Vagina (tissue), 2 donors: ENCODE measurements at regions not wholly inside any gene's neighbourhood (a gene's known extent, or its start where the extent isn't known, plus 50 kb on each side); places are given as distances from the start of the nearest gene placed in this dataset.

Experiments used
- CTCF ChIP-seq, 3 experiments: fragments of 450-650 bp in 2 of 3; fragments of 200-600 bp in 1 of 3; sonication (generic) in 1 of 3; IDR thresholded peaks; one replicate each; pipeline ENCODE4 v1.5.1; 2017 to 2019; ENCODE audit warnings: antibody characterized with exemption in 3 of 3, mild to moderate bottlenecking in 2 of 3, moderate library complexity in 2 of 3
- POLR2A ChIP-seq, 2 donors: fragments of 450-650 bp; IDR thresholded peaks; one replicate each; pipeline ENCODE4 v1.6.1; 2017; ENCODE audit warnings: antibody characterized with exemption in 2 of 2, mild to moderate bottlenecking in 2 of 2, moderate library complexity in 2 of 2
- POLR2AphosphoS5 ChIP-seq, 2 donors: sonication (generic); formaldehyde crosslinking; IDR thresholded peaks; one replicate each; pipeline ENCODE4 v1.9.0; 2017; ENCODE audit warnings: antibody characterized with exemption in 2 of 2, mild to moderate bottlenecking in 2 of 2, low read depth in 1 of 2; ENCODE audit not compliant: insufficient read depth in 1 of 2

- TF ChIP-seq CTCF (IDR thresholded peaks at IDR 0.05) (no peak), POLR2AphosphoS5 (IDR thresholded peaks at IDR 0.05; ENCODE audit: insufficient read depth in 1 of 2, low read depth in 1 of 2) (no peak), POLR2A (IDR thresholded peaks at IDR 0.05) (no peak)
Measured at GRCh38 chr1:112342558-112342957, 53.5 kb upstream of the CTTNBP2NL start.
